BE2C (cell line): ENCODE measurements at regions not wholly inside any gene's neighbourhood (a gene's known extent, or its start where the extent isn't known, plus 50 kb on each side); places are given as distances from the start of the nearest gene placed in this dataset.

Experiments
- DNase-seq: peaks from one replicate; pipeline ENCODE4 v3.0.0-alpha.2; 2020
- H3K27me3 ChIP-seq: fragments of 250-450 bp; sonication (Bioruptor Pico); 2 replicates; pipeline ENCODE4 v1.5.1; 2020; ENCODE audit warnings: mild to moderate bottlenecking
- H3K36me3 ChIP-seq: fragments of 250-450 bp; sonication (Bioruptor Pico); 2 replicates; pipeline ENCODE4 v1.5.1; 2020; ENCODE audit warnings: mild to moderate bottlenecking
- H3K4me1 ChIP-seq: fragments of 250-450 bp; sonication (Bioruptor Pico); 2 replicates; pipeline ENCODE4 v1.5.1; 2020
- H3K4me3 ChIP-seq: 2 replicates; pipeline ENCODE4 v1.5.1; 2011; ENCODE audit warnings: low read depth, low read length
- H3K9me3 ChIP-seq: fragments of 250-450 bp; sonication (Bioruptor Pico); 2 replicates; pipeline ENCODE4 v1.5.1; 2020
- CTCF ChIP-seq: IDR thresholded peaks from 2 replicates; pipeline ENCODE4 v1.5.1; 2012; ENCODE audit warnings: mild to moderate bottlenecking, low read depth, low read length

DNA sequence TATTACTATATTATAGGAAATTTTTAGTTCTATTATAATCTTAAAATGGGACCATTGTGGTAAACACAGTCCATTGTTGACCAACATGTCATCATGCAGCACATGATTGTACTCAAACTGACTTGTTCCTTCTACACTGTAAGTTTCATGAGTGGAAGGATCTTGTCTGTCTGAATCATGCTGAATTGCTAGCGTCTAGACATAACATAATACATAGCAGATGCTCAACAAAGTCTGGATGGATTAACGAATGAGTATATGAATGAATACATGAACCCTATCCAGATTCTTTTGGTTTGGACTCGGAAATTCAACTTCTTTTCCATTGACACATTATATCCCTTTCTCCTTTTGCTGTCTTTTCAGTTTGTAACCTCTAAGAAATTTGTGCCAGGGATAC, 429.2 kb upstream of the SGCD start:
- no peaks in the 10 kb centered on the region for H3K9me3 ChIP-seq
- no peak for TF ChIP-seq CTCF
- H3K36me3 ChIP-seq, result no peaks in the 10 kb centered on the region
- H3K4me1 ChIP-seq, result no peaks in the 10 kb centered on the region
- no peaks in the 10 kb centered on the region for H3K27me3 ChIP-seq
- no peak for DNase-seq
- H3K4me3 ChIP-seq, result no peak overlapping the region

DNA sequence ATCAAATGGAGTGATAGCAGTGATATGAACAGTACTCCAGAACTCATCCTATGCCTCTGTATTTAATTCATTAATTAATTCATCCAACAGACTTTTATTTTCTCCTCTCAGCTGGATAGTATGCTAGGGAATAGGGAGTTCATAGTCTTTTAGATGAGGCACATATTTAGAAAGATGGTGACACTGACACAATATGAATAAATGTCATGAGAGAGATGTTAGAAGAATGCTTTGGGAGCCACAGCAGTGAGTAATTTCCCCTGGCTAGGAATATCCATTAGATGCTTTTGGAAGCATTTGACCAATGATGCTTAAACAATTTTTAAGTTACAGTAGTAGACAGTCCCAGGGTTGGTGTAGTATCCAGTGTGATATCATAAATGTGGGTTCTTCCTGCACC, 428.7 kb upstream of the SGCD start:
- no peaks in the 10 kb centered on the region for H3K27me3 ChIP-seq
- no peak overlapping the region for H3K4me3 ChIP-seq
- no peak for TF ChIP-seq CTCF
- H3K9me3 ChIP-seq, result no peaks in the 10 kb centered on the region
- H3K36me3 ChIP-seq, result no peaks in the 10 kb centered on the region
- DNase-seq, result no peak
- no peaks in the 10 kb centered on the region for H3K4me1 ChIP-seq

GRCh38 chr5:155903791-155904190, 423.2 kb upstream of the SGCD start:
- no peaks in the 10 kb centered on the region for H3K27me3 ChIP-seq
- no peak overlapping the region for H3K4me3 ChIP-seq
- no peak for DNase-seq
- no peaks in the 10 kb centered on the region for H3K9me3 ChIP-seq
- H3K4me1 ChIP-seq, result no peaks in the 10 kb centered on the region
- no peaks in the 10 kb centered on the region for H3K36me3 ChIP-seq
- TF ChIP-seq CTCF, result no peak

DNA sequence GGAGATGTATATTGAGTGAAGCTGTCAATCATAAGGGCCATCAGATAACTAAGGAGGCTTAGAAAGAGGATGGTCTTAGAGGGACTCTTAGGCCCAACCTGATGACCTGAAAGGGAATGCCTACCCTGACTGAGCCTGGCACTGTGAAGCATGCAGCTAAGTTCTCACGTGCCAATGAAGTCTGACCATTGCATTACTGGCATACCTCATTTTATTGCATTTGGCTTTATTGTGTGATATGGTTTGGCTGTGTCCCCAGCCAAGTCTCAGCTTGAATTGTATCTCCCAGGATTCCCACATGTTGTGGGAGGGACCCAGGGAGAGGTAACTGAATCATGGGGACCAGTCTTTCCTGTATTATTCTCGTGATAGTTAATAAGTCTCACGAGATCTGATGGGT, 421.6 kb upstream of the SGCD start:
- Histone ChIP-seq H3K4me3 (no peak overlapping the region), H3K9me3 (no peaks in the 10 kb centered on the region), H3K36me3 (no peaks in the 10 kb centered on the region), H3K27me3 (no peaks in the 10 kb centered on the region), H3K4me1 (no peaks in the 10 kb centered on the region)
- TF ChIP-seq CTCF, result no peak
- DNase-seq, result no peak

DNA sequence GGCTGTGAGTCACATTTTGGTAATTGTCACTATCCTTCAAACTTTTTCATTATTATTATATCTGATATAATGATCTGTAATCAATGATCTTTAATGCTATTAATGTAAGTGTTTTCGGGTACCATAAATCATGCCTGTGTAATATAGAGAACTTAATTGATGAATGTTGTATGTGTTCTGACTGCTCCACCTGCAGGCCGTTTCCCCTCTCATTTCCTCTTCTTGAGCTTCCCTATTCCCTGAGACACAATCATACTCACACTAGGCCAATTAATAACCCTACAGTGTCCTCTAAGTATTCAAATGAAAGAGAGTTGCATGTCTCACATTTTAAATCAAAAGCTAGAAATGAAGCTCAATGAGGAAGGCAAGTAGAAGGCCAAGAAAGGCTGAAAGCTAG, 420.9 kb upstream of the SGCD start:
- H3K4me3 ChIP-seq, result no peak overlapping the region
- no peaks in the 10 kb centered on the region for H3K36me3 ChIP-seq
- DNase-seq, result no peak
- no peaks in the 10 kb centered on the region for H3K4me1 ChIP-seq
- TF ChIP-seq CTCF, result no peak
- H3K27me3 ChIP-seq, result no peaks in the 10 kb centered on the region
- no peaks in the 10 kb centered on the region for H3K9me3 ChIP-seq

DNA sequence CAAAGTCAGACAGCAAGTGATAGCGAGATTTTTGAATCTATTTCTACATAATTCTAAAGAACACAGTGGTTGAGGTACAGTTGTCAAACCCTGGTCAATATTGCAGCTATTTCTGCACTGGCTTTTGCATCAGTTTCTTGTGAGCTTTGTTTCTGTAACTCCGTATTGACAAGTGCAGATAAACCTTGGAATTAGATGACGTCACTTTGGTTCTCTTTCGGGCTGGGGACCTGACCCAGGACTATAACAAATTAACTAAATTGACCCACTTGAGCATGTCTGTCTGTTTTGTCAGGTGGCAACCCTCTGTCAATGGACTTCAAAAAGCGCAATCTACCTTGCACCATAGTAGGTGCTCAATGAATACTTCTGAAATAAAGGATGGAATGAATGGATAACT, 418.4 kb upstream of the SGCD start:
- Histone ChIP-seq H3K4me1 (no peaks in the 10 kb centered on the region), H3K4me3 (no peak overlapping the region), H3K36me3 (no peaks in the 10 kb centered on the region), H3K9me3 (no peaks in the 10 kb centered on the region), H3K27me3 (no peaks in the 10 kb centered on the region)
- no peak for TF ChIP-seq CTCF
- DNase-seq, result no peak
